ENCODE measurements at regions not wholly inside any gene's neighbourhood (a gene's known extent, or its start where the extent isn't known, plus 50 kb on each side); places are given as distances from the start of the nearest gene placed in this dataset.

DNA sequence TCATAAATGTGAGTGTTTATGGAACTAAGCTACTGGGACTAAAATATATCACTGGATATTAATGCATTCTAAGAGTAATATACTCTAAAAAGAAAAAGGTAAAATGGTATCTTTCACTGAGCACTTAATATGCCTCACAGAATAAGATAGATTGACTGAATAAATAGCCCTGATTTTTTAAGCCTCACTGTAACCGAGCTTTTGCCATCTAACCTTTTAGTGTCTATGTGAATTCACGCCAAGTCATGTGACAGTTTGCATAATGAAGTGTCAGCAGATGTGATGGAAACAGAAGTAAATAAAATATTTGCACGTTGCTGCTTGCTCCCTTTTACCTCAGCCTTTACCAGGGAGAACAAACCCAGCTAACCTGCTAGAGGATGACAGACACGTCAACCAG lies 119.7 kb upstream of the NWD2 start:
- intact Hi-C loops (cut with micrococcal nuclease) (no loop called here), in situ Hi-C loops (cut with MboI) (no loop called here)
- TF ChIP-seq, protein P1, sequence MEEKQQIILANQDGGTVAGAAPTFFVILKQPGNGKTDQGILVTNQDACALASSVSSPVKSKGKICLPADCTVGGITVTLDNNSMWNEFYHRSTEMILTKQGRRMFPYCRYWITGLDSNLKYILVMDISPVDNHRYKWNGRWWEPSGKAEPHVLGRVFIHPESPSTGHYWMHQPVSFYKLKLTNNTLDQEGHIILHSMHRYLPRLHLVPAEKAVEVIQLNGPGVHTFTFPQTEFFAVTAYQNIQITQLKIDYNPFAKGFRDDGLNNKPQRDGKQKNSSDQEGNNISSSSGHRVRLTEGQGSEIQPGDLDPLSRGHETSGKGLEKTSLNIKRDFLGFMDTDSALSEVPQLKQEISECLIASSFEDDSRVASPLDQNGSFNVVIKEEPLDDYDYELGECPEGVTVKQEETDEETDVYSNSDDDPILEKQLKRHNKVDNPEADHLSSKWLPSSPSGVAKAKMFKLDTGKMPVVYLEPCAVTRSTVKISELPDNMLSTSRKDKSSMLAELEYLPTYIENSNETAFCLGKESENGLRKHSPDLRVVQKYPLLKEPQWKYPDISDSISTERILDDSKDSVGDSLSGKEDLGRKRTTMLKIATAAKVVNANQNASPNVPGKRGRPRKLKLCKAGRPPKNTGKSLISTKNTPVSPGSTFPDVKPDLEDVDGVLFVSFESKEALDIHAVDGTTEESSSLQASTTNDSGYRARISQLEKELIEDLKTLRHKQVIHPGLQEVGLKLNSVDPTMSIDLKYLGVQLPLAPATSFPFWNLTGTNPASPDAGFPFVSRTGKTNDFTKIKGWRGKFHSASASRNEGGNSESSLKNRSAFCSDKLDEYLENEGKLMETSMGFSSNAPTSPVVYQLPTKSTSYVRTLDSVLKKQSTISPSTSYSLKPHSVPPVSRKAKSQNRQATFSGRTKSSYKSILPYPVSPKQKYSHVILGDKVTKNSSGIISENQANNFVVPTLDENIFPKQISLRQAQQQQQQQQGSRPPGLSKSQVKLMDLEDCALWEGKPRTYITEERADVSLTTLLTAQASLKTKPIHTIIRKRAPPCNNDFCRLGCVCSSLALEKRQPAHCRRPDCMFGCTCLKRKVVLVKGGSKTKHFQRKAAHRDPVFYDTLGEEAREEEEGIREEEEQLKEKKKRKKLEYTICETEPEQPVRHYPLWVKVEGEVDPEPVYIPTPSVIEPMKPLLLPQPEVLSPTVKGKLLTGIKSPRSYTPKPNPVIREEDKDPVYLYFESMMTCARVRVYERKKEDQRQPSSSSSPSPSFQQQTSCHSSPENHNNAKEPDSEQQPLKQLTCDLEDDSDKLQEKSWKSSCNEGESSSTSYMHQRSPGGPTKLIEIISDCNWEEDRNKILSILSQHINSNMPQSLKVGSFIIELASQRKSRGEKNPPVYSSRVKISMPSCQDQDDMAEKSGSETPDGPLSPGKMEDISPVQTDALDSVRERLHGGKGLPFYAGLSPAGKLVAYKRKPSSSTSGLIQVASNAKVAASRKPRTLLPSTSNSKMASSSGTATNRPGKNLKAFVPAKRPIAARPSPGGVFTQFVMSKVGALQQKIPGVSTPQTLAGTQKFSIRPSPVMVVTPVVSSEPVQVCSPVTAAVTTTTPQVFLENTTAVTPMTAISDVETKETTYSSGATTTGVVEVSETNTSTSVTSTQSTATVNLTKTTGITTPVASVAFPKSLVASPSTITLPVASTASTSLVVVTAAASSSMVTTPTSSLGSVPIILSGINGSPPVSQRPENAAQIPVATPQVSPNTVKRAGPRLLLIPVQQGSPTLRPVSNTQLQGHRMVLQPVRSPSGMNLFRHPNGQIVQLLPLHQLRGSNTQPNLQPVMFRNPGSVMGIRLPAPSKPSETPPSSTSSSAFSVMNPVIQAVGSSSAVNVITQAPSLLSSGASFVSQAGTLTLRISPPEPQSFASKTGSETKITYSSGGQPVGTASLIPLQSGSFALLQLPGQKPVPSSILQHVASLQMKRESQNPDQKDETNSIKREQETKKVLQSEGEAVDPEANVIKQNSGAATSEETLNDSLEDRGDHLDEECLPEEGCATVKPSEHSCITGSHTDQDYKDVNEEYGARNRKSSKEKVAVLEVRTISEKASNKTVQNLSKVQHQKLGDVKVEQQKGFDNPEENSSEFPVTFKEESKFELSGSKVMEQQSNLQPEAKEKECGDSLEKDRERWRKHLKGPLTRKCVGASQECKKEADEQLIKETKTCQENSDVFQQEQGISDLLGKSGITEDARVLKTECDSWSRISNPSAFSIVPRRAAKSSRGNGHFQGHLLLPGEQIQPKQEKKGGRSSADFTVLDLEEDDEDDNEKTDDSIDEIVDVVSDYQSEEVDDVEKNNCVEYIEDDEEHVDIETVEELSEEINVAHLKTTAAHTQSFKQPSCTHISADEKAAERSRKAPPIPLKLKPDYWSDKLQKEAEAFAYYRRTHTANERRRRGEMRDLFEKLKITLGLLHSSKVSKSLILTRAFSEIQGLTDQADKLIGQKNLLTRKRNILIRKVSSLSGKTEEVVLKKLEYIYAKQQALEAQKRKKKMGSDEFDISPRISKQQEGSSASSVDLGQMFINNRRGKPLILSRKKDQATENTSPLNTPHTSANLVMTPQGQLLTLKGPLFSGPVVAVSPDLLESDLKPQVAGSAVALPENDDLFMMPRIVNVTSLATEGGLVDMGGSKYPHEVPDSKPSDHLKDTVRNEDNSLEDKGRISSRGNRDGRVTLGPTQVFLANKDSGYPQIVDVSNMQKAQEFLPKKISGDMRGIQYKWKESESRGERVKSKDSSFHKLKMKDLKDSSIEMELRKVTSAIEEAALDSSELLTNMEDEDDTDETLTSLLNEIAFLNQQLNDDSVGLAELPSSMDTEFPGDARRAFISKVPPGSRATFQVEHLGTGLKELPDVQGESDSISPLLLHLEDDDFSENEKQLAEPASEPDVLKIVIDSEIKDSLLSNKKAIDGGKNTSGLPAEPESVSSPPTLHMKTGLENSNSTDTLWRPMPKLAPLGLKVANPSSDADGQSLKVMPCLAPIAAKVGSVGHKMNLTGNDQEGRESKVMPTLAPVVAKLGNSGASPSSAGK (IDR thresholded peaks at IDR 0.05) = no peak
- TF ChIP-seq, protein P2, sequence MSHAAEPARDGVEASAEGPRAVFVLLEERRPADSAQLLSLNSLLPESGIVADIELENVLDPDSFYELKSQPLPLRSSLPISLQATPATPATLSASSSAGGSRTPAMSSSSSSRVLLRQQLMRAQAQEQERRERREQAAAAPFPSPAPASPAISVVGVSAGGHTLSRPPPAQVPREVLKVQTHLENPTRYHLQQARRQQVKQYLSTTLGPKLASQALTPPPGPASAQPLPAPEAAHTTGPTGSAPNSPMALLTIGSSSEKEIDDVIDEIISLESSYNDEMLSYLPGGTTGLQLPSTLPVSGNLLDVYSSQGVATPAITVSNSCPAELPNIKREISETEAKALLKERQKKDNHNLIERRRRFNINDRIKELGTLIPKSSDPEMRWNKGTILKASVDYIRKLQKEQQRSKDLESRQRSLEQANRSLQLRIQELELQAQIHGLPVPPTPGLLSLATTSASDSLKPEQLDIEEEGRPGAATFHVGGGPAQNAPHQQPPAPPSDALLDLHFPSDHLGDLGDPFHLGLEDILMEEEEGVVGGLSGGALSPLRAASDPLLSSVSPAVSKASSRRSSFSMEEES (CRISPR knock-in tag; IDR thresholded peaks at IDR 0.05) = peak; percentile 24; the same call in 1 of the 2 replicates
- Histone ChIP-seq H3K27me3 (ENCODE audit: control insufficient read depth in 2 of 2, insufficient read depth in 2 of 2, low read length in 2 of 2) (no peaks in the 10 kb centered on the region), H3K4me2 (ENCODE audit: insufficient read depth, low read length) (no peak overlapping the region), H3K27ac (ENCODE audit: extremely low read depth, low read depth, low read length) (no peak overlapping the region), H3K36me3 (ENCODE audit: control insufficient read depth, insufficient read depth, low read length) (no peaks in the 10 kb centered on the region), H2AFZ (ENCODE audit: low read depth, low read length) (no peak overlapping the region), H3K9ac (ENCODE audit: insufficient read depth in 1 of 2, low read depth in 2 of 2, low read length in 2 of 2) (no peak overlapping the region), H3K9me1 (ENCODE audit: control insufficient read depth, insufficient read depth, low read length) (no peaks in the 10 kb centered on the region), H3K4me3 (no peak overlapping the region), H3K4me1 (replicated peaks in 1 of 2; ENCODE audit: control insufficient read depth in 2 of 2, insufficient read depth in 2 of 2, low read length in 2 of 2) (no peaks in the 10 kb centered on the region), H4K20me1 (replicated peaks; ENCODE audit: control insufficient read depth, insufficient read depth, low read length) (no peaks in the 10 kb centered on the region), H3K9me3 (replicated peaks; ENCODE audit: control insufficient read depth, insufficient read depth, low read depth, low read length) (no peaks in the 10 kb centered on the region), H3K79me2 (ENCODE audit: control insufficient read depth, insufficient read depth, low read length) (no peaks in the 10 kb centered on the region)
- FAIRE-seq (no peak), DNase-seq (ENCODE audit: extremely low read depth in 1 of 4, low spot score in 3 of 4) (no peak), ATAC-seq (no peak)
- 3% methylated on average over 4 of the region's 4 CpGs for WGBS (ENCODE audit: insufficient coverage, low coverage, missing lambda C conversion rate)
- ChIA-PET CTCF (ENCODE audit: low intra/inter-chr PET ratio) (no interaction called here), POLR2A (no interaction called here)
- BruUV-seq (replicated peaks) = no TSS peak
